Astrocyte (in vitro differentiated cells and primary cell): ENCODE measurements at regions not wholly inside any gene's neighbourhood (a gene's known extent, or its start where the extent isn't known, plus 50 kb on each side); places are given as distances from the start of the nearest gene placed in this dataset.

Experiments used
- DNase-seq: peaks from one replicate; pipeline ENCODE4 v3.0.0-alpha.2; 2010; ENCODE audit warnings: low read depth
- FAIRE-seq: peaks from 2 replicates; lab custom pipeline; 2011; peaks lifted over from hg19 to GRCh38; lab: Jason Lieb, UNC
- H2AFZ ChIP-seq: 2 replicates; pipeline ENCODE4 v1.6.0; 2012; ENCODE audit warnings: low read depth, low read length, inconsistent platforms
- H3K27ac ChIP-seq: 2 replicates; pipeline ENCODE4 v1.5.1; 2011; ENCODE audit warnings: low read depth, low read length, inconsistent platforms
- H3K27me3 ChIP-seq: 2 replicates; pipeline ENCODE4 v1.6.0; 2011; ENCODE audit warnings: low read length, inconsistent platforms; ENCODE audit not compliant: insufficient read depth
- H3K36me3 ChIP-seq: 2 replicates; pipeline ENCODE4 v1.5.1; 2011; ENCODE audit warnings: low read length, inconsistent platforms; ENCODE audit not compliant: insufficient read depth
- H3K4me1 ChIP-seq: 2 replicates; pipeline ENCODE4 v1.5.1; 2011; ENCODE audit warnings: low read length, inconsistent platforms; ENCODE audit not compliant: insufficient read depth
- H3K4me2 ChIP-seq: 2 replicates; pipeline ENCODE4 v1.6.0; 2012; ENCODE audit warnings: low read length, inconsistent platforms
- H3K4me3 ChIP-seq: 2 replicates; pipeline ENCODE4 v1.5.1; 2011; ENCODE audit warnings: low read depth, mild to moderate bottlenecking, low read length, inconsistent platforms; ENCODE audit not compliant: insufficient read depth
- H3K79me2 ChIP-seq: 2 replicates; pipeline ENCODE4 v1.6.0; 2012; ENCODE audit warnings: mild to moderate bottlenecking, low read length, inconsistent platforms; ENCODE audit not compliant: insufficient read depth
- H3K9ac ChIP-seq: 2 replicates; pipeline ENCODE4 v1.6.0; 2012; ENCODE audit warnings: mild to moderate bottlenecking, low read length, inconsistent platforms
- H3K9me3 ChIP-seq: 2 replicates; pipeline ENCODE4 v1.5.1; 2012; ENCODE audit warnings: low read depth, mild to moderate bottlenecking, low read length, inconsistent platforms; ENCODE audit not compliant: insufficient read depth
- H4K20me1 ChIP-seq: 2 replicates; pipeline ENCODE4 v1.6.0; 2012; ENCODE audit warnings: low read length, inconsistent platforms; ENCODE audit not compliant: insufficient read depth
- H3K27ac Mint-ChIP-seq: one replicate; pipeline ENCODE4 v1.8.0; 2021; ENCODE audit warnings: mild to moderate bottlenecking, mixed read lengths; ENCODE audit not compliant: unreplicated experiment
- H3K27me3 Mint-ChIP-seq: one replicate; pipeline ENCODE4 v1.8.0; 2021; ENCODE audit warnings: low read depth, mixed read lengths; ENCODE audit not compliant: unreplicated experiment
- H3K36me3 Mint-ChIP-seq: one replicate; pipeline ENCODE4 v1.8.0; 2021; ENCODE audit warnings: low read depth, mixed read lengths; ENCODE audit not compliant: unreplicated experiment
- H3K4me1 Mint-ChIP-seq: one replicate; pipeline ENCODE4 v1.8.0; 2021; ENCODE audit warnings: low read depth, mixed read lengths; ENCODE audit not compliant: unreplicated experiment
- H3K4me3 Mint-ChIP-seq: one replicate; pipeline ENCODE4 v1.8.0; 2021; ENCODE audit warnings: mild to moderate bottlenecking, moderate library complexity, mixed read lengths; ENCODE audit not compliant: unreplicated experiment
- H3K9me3 Mint-ChIP-seq: one replicate; pipeline ENCODE4 v1.8.0; 2021; ENCODE audit warnings: mild to moderate bottlenecking, mixed read lengths; ENCODE audit not compliant: unreplicated experiment
- EZH2 ChIP-seq: IDR thresholded peaks from 2 replicates; pipeline ENCODE4 v1.6.1; 2012; ENCODE audit warnings: mild to moderate bottlenecking, low read length, inconsistent platforms; ENCODE audit not compliant: insufficient read depth
- TF ChIP-seq, protein P1 (sequence below): IDR thresholded peaks from 2 replicates; pipeline ENCODE4 v1.5.1; 2011; ENCODE audit warnings: low read depth, mild to moderate bottlenecking, inconsistent platforms, low read length, moderate library complexity; ENCODE audit not compliant: insufficient read depth

DNA sequence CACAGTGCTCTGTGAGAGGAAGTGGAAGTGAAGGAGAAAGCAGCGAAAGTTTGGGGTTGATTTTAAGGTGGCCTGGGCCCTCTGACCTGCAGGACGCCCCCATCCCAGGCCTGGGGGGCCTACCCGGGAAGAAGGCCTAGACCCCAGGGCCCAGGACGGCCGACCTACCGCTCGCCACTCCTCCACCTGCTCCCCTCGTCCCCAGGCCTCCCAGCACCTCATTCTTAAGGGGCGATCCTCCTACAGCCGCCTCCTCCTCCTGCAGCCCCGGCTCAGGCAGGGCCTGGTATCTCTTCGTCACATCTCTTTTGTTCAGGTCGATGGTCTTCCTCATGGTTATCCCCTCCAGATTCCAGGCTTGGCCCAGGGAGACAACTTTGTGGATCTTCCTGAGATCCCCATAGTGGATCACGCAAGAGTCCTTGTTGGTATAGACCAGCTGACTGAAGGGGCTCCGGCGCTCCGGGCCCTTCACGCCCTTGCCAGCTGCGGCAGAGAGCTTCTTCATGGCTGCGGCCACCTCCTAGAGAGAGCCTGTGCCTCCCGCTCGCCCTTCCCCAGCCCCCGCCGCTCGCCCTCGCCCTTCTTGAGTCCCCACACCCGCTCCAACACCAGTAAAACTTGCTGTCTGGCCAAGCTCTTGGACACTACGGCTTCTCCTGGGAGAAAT, 117.5 kb downstream of the OR13A1 start:
- TF ChIP-seq EZH2: no peak
- TF ChIP-seq, protein P1, sequence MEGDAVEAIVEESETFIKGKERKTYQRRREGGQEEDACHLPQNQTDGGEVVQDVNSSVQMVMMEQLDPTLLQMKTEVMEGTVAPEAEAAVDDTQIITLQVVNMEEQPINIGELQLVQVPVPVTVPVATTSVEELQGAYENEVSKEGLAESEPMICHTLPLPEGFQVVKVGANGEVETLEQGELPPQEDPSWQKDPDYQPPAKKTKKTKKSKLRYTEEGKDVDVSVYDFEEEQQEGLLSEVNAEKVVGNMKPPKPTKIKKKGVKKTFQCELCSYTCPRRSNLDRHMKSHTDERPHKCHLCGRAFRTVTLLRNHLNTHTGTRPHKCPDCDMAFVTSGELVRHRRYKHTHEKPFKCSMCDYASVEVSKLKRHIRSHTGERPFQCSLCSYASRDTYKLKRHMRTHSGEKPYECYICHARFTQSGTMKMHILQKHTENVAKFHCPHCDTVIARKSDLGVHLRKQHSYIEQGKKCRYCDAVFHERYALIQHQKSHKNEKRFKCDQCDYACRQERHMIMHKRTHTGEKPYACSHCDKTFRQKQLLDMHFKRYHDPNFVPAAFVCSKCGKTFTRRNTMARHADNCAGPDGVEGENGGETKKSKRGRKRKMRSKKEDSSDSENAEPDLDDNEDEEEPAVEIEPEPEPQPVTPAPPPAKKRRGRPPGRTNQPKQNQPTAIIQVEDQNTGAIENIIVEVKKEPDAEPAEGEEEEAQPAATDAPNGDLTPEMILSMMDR: no peak
- DNase-seq (no peak), FAIRE-seq (no peak)
- Histone ChIP-seq H3K9ac (no peak overlapping the region), H3K4me3 (no peak overlapping the region), H4K20me1 (no peaks in the 10 kb centered on the region), H3K36me3 (no peaks in the 10 kb centered on the region), H3K9me3 (no peaks in the 10 kb centered on the region), H3K27me3 (no peaks in the 10 kb centered on the region), H3K27ac (no peak overlapping the region), H2AFZ (no peak overlapping the region), H3K4me2 (no peak overlapping the region), H3K79me2 (no peaks in the 10 kb centered on the region), H3K4me1 (no peaks in the 10 kb centered on the region)
- no peak overlapping the region for H3K27ac Mint-ChIP-seq
- H3K9me3 Mint-ChIP-seq: no peaks in the 10 kb centered on the region
- H3K4me3 Mint-ChIP-seq: no peak overlapping the region
- H3K36me3 Mint-ChIP-seq: no peaks in the 10 kb centered on the region
- no peaks in the 10 kb centered on the region for H3K4me1 Mint-ChIP-seq
- H3K27me3 Mint-ChIP-seq: no peaks in the 10 kb centered on the region

DNA sequence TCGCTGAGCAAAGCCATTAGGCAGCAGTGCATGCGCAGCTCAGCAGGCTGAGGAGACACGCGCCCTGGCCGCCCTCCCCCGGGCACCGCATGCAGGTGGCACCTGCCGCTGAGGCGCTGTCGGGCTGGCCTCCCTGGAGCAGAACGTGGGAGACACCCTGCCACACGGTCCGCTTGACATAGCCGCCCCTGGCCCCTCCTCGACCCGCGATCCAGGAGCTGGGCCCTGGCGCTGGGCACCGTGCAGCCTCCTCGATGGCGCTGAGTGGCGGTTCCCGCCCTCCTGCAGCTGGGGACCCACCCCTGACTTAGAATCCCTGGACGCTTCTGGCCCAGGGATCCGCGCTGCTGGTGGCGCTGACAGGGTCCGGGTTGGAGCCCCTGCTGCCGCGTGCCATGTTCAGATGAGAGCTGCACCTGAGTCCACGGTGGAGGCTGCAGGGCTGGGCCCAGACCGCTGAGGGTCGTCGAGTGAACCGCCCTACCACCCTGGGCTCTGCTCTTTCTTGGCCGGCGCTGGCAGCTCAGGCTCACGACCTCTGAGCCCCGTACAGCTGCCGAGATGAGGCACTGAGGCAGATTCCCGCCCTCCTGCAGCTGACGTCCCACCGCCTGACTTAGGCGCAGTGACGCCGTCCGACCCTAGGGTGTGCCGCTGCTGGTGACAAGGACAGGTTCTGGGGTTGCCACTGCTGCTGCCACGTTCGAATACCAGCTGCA, 116.8 kb downstream of the OR13A1 start:
- Histone ChIP-seq H2AFZ (no peak overlapping the region), H3K27ac (no peak overlapping the region), H3K79me2 (no peaks in the 10 kb centered on the region), H3K4me1 (no peaks in the 10 kb centered on the region), H3K4me3 (no peak overlapping the region), H3K27me3 (no peaks in the 10 kb centered on the region), H3K4me2 (no peak overlapping the region), H3K9ac (no peak overlapping the region), H3K9me3 (no peaks in the 10 kb centered on the region), H4K20me1 (no peaks in the 10 kb centered on the region), H3K36me3 (no peaks in the 10 kb centered on the region)
- FAIRE-seq (no peak), DNase-seq (no peak)
- Mint-ChIP-seq H3K27me3 (no peaks in the 10 kb centered on the region), H3K27ac (no peak overlapping the region), H3K4me1 (no peaks in the 10 kb centered on the region), H3K9me3 (no peaks in the 10 kb centered on the region), H3K36me3 (no peaks in the 10 kb centered on the region), H3K4me3 (no peak overlapping the region)
- no peak for TF ChIP-seq EZH2
- TF ChIP-seq, protein P1: no peak
